ENCODE measurements at regions not wholly inside any gene's neighbourhood (a gene's known extent, or its start where the extent isn't known, plus 50 kb on each side); places are given as distances from the start of the nearest gene placed in this dataset.

DNA sequence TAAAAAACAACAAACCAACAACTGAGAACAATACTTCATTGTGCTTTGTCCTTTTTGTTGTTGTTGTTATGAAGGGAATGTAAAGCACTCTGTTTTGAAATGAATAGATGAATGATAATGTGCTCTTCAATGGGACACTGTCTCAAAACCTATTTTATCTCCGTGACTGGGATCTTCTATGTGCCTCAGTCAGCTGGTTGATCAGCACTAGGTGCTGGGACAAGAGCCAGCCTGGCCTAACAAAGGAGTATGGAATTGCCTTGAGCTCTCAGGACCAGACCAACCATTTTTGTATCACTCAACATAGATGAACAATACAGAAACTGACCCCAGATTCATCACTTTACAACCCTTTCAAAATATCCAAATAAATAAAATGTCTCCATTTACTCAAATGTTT, 440.2 kb downstream of the KCNJ2 start:
- Histone ChIP-seq H3K9me3 (no peaks in the 10 kb centered on the region), H3K4me1 (no peaks in the 10 kb centered on the region), H3K36me3 (no peaks in the 10 kb centered on the region), H3K4me3 (no peak overlapping the region), H3K27ac (no peak overlapping the region), H3K27me3 (no peaks in the 10 kb centered on the region)
- no peak for DNase-seq (ENCODE audit: extremely low spot score in 2 of 2)
- intact Hi-C loops (cut with DNase I) = no loop called here
- TF ChIP-seq, protein P1, sequence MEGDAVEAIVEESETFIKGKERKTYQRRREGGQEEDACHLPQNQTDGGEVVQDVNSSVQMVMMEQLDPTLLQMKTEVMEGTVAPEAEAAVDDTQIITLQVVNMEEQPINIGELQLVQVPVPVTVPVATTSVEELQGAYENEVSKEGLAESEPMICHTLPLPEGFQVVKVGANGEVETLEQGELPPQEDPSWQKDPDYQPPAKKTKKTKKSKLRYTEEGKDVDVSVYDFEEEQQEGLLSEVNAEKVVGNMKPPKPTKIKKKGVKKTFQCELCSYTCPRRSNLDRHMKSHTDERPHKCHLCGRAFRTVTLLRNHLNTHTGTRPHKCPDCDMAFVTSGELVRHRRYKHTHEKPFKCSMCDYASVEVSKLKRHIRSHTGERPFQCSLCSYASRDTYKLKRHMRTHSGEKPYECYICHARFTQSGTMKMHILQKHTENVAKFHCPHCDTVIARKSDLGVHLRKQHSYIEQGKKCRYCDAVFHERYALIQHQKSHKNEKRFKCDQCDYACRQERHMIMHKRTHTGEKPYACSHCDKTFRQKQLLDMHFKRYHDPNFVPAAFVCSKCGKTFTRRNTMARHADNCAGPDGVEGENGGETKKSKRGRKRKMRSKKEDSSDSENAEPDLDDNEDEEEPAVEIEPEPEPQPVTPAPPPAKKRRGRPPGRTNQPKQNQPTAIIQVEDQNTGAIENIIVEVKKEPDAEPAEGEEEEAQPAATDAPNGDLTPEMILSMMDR (IDR thresholded peaks at IDR 0.05) = no peak
- TF ChIP-seq POLR2A (IDR thresholded peaks at IDR 0.05) (no peak), POLR2AphosphoS5 (IDR thresholded peaks at IDR 0.05; ENCODE audit: insufficient read depth in 1 of 2, low read depth in 1 of 2) (no peak)

DNA sequence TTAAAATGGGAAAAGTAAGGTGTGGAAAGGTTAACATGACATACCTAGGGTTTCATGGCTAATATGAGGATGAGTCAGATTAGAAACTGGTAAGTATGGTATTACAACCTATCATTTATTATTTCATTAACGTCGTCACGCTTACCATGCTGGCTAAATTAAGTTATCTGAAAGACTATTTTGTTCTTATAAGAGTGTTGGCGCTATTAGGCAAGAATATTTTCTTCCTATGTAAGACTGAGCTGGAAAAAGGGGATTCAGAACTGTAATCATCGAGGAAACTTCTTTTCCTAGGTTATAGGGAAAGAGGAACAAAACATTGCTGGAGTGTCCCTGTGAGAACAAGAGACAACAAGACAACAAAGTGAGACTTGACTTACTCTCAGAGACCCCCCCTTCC, 440.8 kb downstream of the KCNJ2 start:
- intact Hi-C loops (cut with DNase I) = no loop called here
- H3K27ac ChIP-seq = no peak overlapping the region
- no peaks in the 10 kb centered on the region for H3K9me3 ChIP-seq
- H3K27me3 ChIP-seq = no peaks in the 10 kb centered on the region
- H3K4me1 ChIP-seq = no peaks in the 10 kb centered on the region
- H3K4me3 ChIP-seq = no peak overlapping the region
- no peak for TF ChIP-seq POLR2AphosphoS5 (IDR thresholded peaks at IDR 0.05; ENCODE audit: insufficient read depth in 1 of 2, low read depth in 1 of 2)
- TF ChIP-seq POLR2A (IDR thresholded peaks at IDR 0.05) = no peak
- TF ChIP-seq, protein P1 (IDR thresholded peaks at IDR 0.05) = no peak
- H3K36me3 ChIP-seq = no peaks in the 10 kb centered on the region
- DNase-seq (ENCODE audit: extremely low spot score in 2 of 2) = no peak

DNA sequence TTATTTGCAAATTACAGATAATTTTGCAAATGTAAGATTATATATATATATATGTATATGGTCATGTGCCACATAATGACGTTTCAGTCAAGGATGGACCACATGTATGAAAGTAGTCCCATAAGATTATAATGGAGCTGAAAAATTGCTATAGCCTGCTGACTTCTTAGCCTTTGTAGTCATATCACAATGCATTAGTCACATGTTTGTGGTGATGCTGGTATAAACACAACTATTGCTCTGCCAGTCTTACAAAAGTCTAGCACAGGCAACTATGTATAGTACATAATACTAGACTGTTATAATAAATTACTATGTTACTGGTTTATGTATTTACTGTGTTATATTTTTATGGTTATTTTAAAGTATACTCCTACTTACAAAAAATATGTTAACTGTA, 444.3 kb downstream of the KCNJ2 start:
- no peak overlapping the region for H3K27ac ChIP-seq
- H3K4me3 ChIP-seq = no peak overlapping the region
- no peaks in the 10 kb centered on the region for H3K4me1 ChIP-seq
- no peaks in the 10 kb centered on the region for H3K36me3 ChIP-seq
- intact Hi-C loops (cut with DNase I) = no loop called here
- DNase-seq (ENCODE audit: extremely low spot score in 2 of 2) = no peak
- H3K9me3 ChIP-seq = no peaks in the 10 kb centered on the region
- no peak for TF ChIP-seq POLR2AphosphoS5 (IDR thresholded peaks at IDR 0.05; ENCODE audit: insufficient read depth in 1 of 2, low read depth in 1 of 2)
- TF ChIP-seq, protein P1 (IDR thresholded peaks at IDR 0.05) = no peak
- TF ChIP-seq POLR2A (IDR thresholded peaks at IDR 0.05) = no peak
- no peaks in the 10 kb centered on the region for H3K27me3 ChIP-seq

DNA sequence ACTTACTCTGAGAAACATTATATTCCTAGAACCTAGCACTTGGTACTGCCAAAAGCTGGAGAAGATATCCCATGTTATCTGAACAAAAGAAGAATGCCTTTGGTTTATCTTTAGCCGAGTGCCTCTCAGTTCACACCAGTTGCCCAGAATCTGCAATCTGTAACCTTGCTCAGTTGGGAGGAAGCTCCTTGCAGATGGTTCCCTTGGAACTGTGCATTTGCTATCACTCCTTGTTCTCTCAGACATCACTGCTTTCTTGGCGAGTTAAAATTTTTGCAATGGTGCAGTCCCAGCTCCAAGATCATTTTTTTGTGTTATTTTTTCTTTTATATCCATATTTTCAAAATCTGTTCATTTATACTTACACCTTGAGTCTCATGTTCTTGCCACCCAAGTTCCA, 446.5 kb downstream of the KCNJ2 start:
- TF ChIP-seq POLR2AphosphoS5 (IDR thresholded peaks at IDR 0.05; ENCODE audit: insufficient read depth in 1 of 2, low read depth in 1 of 2) (no peak), POLR2A (IDR thresholded peaks at IDR 0.05) (no peak)
- TF ChIP-seq, protein P1 (IDR thresholded peaks at IDR 0.05) = no peak
- Histone ChIP-seq H3K9me3 (no peaks in the 10 kb centered on the region), H3K27me3 (no peaks in the 10 kb centered on the region), H3K36me3 (no peaks in the 10 kb centered on the region), H3K4me1 (no peaks in the 10 kb centered on the region), H3K27ac (no peak overlapping the region), H3K4me3 (no peak overlapping the region)
- intact Hi-C loops (cut with DNase I) = no loop called here
- no peak for DNase-seq (ENCODE audit: extremely low spot score in 2 of 2)

DNA sequence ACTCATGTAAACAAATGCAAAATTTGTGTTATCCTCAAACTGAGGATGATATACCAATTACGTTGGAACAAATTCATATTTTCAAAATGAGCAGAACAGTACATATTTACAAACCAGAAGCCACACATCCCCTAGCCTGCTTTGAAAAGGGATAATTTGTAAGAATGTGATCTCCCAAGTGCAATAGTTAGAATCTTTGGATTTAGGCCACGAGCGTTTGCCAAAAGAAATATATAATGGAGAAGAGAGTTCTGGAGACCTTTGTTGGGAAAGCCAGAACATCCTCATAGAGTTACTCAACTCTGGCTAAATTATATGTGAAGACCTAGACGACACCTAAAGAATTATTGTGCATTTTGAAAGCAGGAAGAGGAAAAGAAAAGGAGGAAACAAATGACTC, 449.3 kb downstream of the KCNJ2 start:
- TF ChIP-seq POLR2AphosphoS5 (IDR thresholded peaks at IDR 0.05; ENCODE audit: insufficient read depth in 1 of 2, low read depth in 1 of 2) = no peak
- TF ChIP-seq, protein P1 (IDR thresholded peaks at IDR 0.05) = no peak
- no peak for TF ChIP-seq POLR2A (IDR thresholded peaks at IDR 0.05)
- Histone ChIP-seq H3K4me3 (no peak overlapping the region), H3K4me1 (no peaks in the 10 kb centered on the region), H3K27ac (no peak overlapping the region), H3K9me3 (no peaks in the 10 kb centered on the region), H3K27me3 (no peaks in the 10 kb centered on the region), H3K36me3 (no peaks in the 10 kb centered on the region)
- intact Hi-C loops (cut with DNase I) = no loop called here
- no peak for DNase-seq (ENCODE audit: extremely low spot score in 2 of 2)

All from vagina (tissue), 2 donors.